ENCODE measurements at regions not wholly inside any gene's neighbourhood (a gene's known extent, or its start where the extent isn't known, plus 50 kb on each side); places are given as distances from the start of the nearest gene placed in this dataset.

DNA sequence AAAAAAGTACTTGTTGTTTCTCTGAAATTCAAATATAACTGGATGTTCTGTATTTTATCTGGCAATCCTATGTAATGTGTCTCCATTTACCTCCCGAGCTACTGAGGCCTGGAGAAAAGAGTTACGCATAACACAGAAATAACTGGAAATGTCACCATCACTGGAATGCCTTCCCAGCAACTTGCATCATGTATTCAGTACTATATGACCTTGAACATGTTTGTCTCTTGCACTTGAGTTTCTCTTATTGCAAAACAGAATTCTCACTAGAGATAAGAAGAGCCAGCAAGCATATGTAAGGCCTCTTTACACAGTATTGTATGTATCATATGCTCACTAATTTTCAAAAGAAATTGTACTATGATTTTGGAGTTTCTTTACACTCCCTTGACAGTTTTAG is 99.6 kb upstream of the CTAGE1 start:
- TF ChIP-seq EZH2 (IDR thresholded peaks at IDR 0.05; ENCODE audit: borderline replicate concordance, low read depth, low read length, severe bottlenecking): no peak
- TF ChIP-seq, protein P1, sequence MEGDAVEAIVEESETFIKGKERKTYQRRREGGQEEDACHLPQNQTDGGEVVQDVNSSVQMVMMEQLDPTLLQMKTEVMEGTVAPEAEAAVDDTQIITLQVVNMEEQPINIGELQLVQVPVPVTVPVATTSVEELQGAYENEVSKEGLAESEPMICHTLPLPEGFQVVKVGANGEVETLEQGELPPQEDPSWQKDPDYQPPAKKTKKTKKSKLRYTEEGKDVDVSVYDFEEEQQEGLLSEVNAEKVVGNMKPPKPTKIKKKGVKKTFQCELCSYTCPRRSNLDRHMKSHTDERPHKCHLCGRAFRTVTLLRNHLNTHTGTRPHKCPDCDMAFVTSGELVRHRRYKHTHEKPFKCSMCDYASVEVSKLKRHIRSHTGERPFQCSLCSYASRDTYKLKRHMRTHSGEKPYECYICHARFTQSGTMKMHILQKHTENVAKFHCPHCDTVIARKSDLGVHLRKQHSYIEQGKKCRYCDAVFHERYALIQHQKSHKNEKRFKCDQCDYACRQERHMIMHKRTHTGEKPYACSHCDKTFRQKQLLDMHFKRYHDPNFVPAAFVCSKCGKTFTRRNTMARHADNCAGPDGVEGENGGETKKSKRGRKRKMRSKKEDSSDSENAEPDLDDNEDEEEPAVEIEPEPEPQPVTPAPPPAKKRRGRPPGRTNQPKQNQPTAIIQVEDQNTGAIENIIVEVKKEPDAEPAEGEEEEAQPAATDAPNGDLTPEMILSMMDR (IDR thresholded peaks at IDR 0.05; ENCODE audit: borderline replicate concordance, extremely low read depth, low read length, poor library complexity, severe bottlenecking): no peak

Data from DND-41 (cell line).